Activated naive CD4-positive, alpha-beta T cell treated with anti-CD3 and anti-CD28 coated beads, Interleukin-2, amount 50 U/mL, for 24 hours (primary cell): ENCODE measurements at regions not wholly inside any gene's neighbourhood (a gene's known extent, or its start where the extent isn't known, plus 50 kb on each side); places are given as distances from the start of the nearest gene placed in this dataset.

Experiments
- H3K27ac Mint-ChIP-seq: one replicate; pipeline ENCODE4 v1.8.0; 2021; ENCODE audit warnings: mild to moderate bottlenecking, mixed read lengths
- H3K27me3 Mint-ChIP-seq: one replicate; pipeline ENCODE4 v1.8.0; 2021; ENCODE audit warnings: mixed read lengths
- H3K36me3 Mint-ChIP-seq: one replicate; pipeline ENCODE4 v1.8.0; 2021; ENCODE audit warnings: mixed read lengths
- H3K4me1 Mint-ChIP-seq: one replicate; pipeline ENCODE4 v1.8.0; 2021; ENCODE audit warnings: mixed read lengths
- H3K4me3 Mint-ChIP-seq: one replicate; pipeline ENCODE4 v1.8.0; 2021; ENCODE audit warnings: mild to moderate bottlenecking, mixed read lengths
- H3K9me3 Mint-ChIP-seq: one replicate; pipeline ENCODE4 v1.8.0; 2021; ENCODE audit warnings: mixed read lengths

DNA sequence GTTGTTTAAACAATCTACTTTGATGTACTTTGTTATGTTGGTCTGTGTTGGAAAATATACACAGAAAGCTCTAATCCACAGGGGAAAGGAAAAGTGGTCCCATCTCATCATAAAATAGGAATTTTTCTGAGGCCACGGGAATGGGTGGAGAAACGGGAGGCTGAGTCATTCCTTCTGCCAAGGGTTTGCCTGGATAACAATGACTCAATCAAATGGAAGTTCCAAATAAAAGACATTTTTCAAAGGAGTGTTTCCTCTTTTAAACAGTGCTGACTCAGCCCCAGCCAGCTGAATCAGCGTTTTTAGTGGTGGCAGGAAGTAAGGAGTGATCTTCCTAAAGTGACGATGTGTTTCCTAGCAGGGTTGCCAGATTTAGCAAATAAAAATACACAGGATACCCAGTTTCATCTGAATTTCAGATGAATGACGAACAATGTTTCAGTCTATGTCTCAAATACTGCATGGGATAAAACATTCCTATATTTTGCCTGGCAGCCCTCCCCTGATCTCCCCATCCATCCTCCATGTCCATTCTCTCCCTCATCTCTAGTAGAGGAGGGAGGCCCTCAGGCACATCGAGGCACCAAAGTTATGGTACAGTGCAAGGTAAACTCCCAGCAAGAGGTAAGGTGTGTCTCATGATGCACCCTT, 345.4 kb upstream of the GATB start:
- no peak overlapping the region for H3K4me3 Mint-ChIP-seq
- H3K9me3 Mint-ChIP-seq: no peaks in the 10 kb centered on the region
- H3K4me1 Mint-ChIP-seq: peaks cover 96% of the 10 kb centered on the region
- H3K27ac Mint-ChIP-seq: peak overlapping the region; percentile 64
- peaks cover 5% of the 10 kb centered on the region for H3K36me3 Mint-ChIP-seq
- H3K27me3 Mint-ChIP-seq: no peaks in the 10 kb centered on the region

DNA sequence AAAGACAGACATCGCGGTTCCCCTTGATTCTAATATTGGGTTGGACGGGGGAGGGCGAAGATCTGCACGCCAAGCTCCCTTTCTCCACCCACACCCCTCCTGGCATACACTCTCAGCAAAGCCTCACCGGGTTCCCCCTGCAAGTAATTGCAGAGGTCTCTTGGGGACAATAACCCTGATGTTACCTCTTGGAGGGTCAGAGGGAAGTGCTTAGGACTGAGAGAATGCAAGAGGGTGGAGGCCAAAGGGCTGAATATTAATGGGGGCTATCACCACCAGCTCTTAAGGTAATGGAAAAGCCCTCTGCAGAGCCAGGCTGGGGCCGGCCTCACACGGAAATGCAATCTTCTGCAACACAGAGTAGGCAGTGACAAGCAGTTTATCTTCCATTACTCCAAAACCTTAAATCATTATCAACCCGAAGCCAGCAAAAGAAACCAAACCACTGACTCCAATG, 344.1 kb upstream of the GATB start:
- H3K36me3 Mint-ChIP-seq: peaks cover 5% of the 10 kb centered on the region

DNA sequence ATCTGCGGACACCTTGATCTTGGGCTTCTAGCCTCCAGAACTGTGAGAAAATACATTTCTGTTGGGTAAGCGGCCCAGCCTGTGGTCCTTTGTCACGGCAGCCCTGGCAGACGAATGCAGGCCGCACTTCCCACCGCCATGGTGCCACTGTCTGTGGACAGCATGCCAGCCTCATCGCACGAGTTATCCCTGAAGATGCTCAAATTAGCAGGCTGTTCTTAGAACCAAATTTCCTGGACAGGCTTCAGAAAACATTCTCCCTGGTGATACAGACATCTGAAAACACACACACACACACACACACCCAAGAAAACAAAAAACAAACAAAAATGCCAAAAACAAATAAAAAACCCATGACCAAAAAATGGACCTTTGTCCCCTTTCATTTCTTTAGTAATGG, 343.5 kb upstream of the GATB start:
- Mint-ChIP-seq H3K36me3 (peaks cover 5% of the 10 kb centered on the region), H3K9me3 (no peaks in the 10 kb centered on the region), H3K27me3 (no peaks in the 10 kb centered on the region), H3K4me1 (peaks cover 100% of the 10 kb centered on the region), H3K27ac (peak overlapping the region; percentile 100), H3K4me3 (peak overlapping the region; percentile 51)

More for the DNA sequence above, 344.1 kb upstream of the GATB start:
- no peaks in the 10 kb centered on the region for H3K27me3 Mint-ChIP-seq
- H3K4me3 Mint-ChIP-seq: no peak overlapping the region
- H3K9me3 Mint-ChIP-seq: no peaks in the 10 kb centered on the region
- peak overlapping the region; percentile 97 for H3K27ac Mint-ChIP-seq
- H3K4me1 Mint-ChIP-seq: peaks cover 100% of the 10 kb centered on the region

DNA sequence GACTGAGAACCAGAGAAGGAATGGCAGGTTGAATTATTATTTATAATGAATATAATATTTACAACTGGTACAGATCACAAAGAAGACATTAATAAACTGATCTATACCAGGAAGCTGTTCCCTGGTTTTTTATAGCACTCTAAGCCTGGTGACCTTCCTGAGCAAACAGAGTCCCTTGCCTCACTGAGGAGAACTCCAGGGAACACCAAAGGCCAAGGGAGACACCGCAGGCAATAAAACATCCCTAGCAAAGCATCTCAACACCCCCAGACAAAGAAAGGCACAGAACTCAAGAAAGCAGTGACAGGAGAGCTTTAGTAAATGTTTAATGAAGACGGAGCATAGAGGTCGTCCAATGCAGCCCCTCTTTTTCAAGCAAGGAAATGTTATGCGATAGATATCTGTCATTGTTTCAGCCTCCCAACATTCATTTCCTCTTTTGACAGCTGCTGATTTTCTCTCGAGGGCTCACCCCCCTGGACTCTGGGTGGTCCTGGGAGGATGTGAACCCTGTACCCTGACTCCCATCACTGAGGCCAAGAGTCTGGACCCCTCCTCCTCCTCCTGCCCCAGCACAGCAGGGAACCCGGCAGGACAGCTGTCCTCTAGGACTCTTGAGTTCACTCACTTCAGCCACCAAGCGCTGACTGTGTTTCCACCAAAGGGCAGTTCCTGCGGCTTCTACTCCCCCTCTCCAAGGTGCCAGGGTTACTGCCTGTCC, 342.5 kb upstream of the GATB start:
- Mint-ChIP-seq H3K27me3 (no peaks in the 10 kb centered on the region), H3K36me3 (peaks cover 5% of the 10 kb centered on the region), H3K4me3 (peak overlapping the region; percentile 92), H3K9me3 (no peaks in the 10 kb centered on the region), H3K4me1 (peaks cover 99% of the 10 kb centered on the region), H3K27ac (peak overlapping the region; percentile 100)

DNA sequence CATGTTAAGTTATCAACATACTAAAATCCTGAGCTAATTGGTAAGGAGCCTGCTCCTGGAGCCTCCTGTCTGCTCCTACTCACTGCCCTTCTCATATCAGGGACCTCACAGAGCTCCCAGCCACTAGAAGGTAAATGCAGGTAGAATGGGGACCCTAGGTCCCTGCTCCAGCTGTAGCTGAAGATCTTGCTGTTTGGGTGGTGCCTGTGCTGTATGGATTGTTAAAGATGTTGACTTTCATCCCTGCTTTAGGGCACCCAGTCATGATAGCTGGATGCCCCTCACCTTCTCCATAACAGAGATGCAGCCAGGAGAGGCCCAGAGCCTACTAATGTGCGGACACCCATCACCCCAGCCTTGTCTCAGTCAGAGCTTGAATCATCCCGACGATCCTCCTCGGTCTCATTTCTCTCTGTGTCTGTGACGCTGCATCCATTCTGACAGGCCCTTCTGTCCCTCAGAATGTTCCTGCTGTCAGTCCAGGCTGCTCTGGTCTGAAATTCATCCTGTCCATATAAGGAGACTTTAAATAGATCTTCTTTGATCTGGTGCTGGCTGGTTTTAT, 341.7 kb upstream of the GATB start:
- Mint-ChIP-seq H3K4me3 (peak overlapping the region; percentile 92), H3K27me3 (no peaks in the 10 kb centered on the region), H3K27ac (peak overlapping the region; percentile 100), H3K4me1 (peaks cover 96% of the 10 kb centered on the region), H3K36me3 (peaks cover 5% of the 10 kb centered on the region), H3K9me3 (no peaks in the 10 kb centered on the region)

DNA sequence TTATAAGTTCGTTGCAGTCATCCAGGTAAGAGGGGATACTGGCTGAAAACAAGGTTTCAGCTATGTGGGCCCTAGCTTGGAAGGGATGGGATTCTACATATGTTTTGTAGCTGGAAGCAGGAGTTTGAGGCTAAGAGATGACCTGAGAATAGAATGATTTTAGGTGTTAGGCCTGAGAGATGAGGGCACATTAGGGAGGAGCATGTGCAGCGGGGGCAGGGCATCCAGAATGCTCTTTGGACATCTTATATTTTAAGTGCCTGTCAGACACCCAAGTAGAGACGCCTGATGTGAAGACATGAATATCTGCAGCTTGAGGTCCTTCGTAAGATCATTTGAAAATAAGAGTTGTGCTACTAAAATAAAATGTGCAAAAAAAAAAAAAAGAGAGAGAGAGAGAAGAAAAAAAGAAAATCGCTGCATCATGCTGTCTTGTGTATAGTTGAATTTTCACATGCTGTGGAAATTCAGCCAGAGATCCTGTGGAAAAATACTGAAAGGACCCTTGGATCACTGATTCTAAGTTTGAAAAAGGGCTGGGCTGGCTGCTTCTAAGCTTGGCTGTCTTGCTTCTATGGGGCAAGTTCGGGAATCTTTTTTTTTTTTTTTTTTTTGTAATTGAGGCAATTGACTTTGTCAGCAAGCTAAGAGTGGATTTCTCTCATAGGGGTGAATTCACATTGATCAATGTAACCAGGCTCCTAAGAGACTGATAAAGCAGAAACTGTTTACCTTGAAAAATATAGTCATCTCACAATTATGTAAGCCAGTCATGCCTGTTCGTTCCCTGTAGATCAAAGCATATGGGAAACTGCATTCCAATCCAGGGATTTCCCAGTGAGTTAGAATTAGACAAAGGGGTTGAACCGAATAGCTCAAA, 341.0 kb upstream of the GATB start:
- Mint-ChIP-seq H3K4me3 (peak overlapping the region; percentile 92), H3K27me3 (no peaks in the 10 kb centered on the region), H3K36me3 (peaks cover 5% of the 10 kb centered on the region), H3K4me1 (peaks cover 96% of the 10 kb centered on the region), H3K27ac (peak overlapping the region; percentile 100), H3K9me3 (no peaks in the 10 kb centered on the region)

DNA sequence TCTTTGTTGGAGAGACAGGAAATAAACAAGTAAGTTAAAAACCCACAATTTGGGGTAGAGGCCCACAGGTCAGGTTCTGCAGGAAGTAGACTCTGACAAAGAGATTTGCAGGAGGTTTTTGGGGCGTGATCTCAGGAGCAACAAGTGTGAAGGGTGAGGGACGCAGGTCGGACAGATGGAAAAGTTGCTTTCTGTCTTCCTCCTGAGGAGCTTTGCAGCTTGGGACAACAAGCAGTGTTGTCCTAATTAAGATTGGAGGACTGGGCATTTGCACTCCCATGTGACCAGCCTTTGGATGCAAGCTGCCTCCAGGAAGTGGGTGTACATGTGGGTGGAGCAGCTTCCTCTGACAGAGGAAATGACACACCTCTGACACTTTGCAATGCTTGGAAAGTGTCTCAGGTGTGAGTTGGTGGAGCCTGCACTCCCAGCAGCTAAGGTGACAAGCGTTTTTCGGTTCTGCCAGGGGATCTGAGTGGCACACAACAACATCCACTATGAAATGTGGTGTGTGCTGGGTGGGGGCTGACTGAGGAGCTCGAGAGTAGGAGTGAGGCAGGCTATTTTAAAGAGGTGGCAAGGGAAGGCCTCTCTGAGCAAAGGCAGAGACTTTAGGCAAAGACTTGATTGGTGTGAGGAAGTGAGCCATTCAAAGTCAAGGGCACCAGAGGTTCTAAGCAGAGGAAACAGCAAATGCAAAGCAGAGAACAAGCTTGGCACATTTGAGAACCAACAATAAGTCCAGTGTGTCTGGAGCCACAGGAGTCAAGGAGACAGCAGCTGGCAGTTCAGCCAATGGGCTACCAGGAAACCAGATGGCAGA, 339.8 kb upstream of the GATB start:
- peaks cover 96% of the 10 kb centered on the region for H3K4me1 Mint-ChIP-seq
- peaks cover 5% of the 10 kb centered on the region for H3K36me3 Mint-ChIP-seq
- H3K27me3 Mint-ChIP-seq: no peaks in the 10 kb centered on the region
- no peaks in the 10 kb centered on the region for H3K9me3 Mint-ChIP-seq
- H3K4me3 Mint-ChIP-seq: peak overlapping the region; percentile 92
- peak overlapping the region; percentile 100 for H3K27ac Mint-ChIP-seq

DNA sequence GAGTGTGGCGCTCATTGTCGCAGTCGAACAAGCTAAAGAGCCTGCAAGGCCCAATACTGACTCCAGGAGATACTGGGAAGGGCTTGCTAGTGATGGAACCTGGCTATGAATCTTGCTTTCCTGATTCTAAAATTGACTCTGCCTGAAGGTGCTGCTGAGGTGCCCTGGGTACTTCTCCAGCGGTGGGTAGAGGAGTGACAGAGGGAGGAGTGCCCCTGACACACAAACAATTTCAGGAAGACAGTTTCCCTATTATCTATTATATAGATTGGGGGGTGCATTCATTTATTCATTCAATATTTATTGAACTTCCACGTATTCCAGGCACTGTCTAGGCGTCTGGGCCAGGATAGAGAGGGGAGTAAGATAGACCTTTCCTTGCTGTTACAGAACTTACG, 339.2 kb upstream of the GATB start:
- H3K4me1 Mint-ChIP-seq: peaks cover 96% of the 10 kb centered on the region
- H3K9me3 Mint-ChIP-seq: no peaks in the 10 kb centered on the region
- peak overlapping the region; percentile 92 for H3K4me3 Mint-ChIP-seq
- peak overlapping the region; percentile 100 for H3K27ac Mint-ChIP-seq
- no peaks in the 10 kb centered on the region for H3K27me3 Mint-ChIP-seq
- peaks cover 3% of the 10 kb centered on the region for H3K36me3 Mint-ChIP-seq

DNA sequence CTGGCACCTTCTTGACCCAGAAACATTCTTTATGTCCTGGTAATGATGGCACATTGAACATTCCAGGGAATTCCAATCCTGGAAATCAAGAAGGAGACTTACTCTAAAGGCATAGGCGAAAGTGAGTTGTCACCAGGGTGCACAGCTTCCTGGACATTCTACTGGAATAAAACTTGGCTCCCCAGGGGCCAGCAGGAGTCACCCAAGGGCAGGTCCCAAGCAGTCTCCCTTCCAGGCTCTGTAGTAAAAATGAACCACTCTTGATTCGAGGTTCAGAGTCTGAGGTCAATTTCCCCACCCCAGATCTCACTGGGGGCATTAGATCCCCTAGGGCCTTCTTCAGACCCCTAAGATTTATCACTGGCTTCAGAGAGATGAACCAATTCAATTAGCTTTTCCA, 338.7 kb upstream of the GATB start:
- no peaks in the 10 kb centered on the region for H3K27me3 Mint-ChIP-seq
- peak overlapping the region; percentile 39 for H3K27ac Mint-ChIP-seq
- peaks cover 96% of the 10 kb centered on the region for H3K4me1 Mint-ChIP-seq
- no peak overlapping the region for H3K4me3 Mint-ChIP-seq
- peaks cover 1% of the 10 kb centered on the region for H3K36me3 Mint-ChIP-seq
- H3K9me3 Mint-ChIP-seq: no peaks in the 10 kb centered on the region

DNA sequence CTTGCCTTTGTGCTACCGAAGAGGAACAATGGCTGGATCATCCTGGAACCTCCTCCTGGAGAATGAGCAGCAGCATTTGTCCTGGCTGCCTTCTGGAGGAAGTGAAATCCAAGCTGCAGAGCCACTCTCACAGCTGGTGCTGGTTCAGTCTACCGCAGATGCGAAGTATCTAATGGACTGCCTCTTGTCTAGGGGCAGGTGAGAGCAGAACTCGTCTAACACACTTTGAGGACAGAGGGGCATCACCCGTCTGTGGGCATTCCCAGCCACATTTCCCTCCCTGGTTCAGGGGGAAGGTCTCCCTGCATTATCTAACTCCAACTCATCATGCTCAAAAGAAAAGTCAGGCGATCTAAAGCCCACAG, 338.2 kb upstream of the GATB start:
- Mint-ChIP-seq H3K4me3 (no peak overlapping the region), H3K36me3 (no peaks in the 10 kb centered on the region), H3K27ac (peak overlapping the region; percentile 39), H3K4me1 (peaks cover 96% of the 10 kb centered on the region), H3K9me3 (no peaks in the 10 kb centered on the region), H3K27me3 (no peaks in the 10 kb centered on the region)

DNA sequence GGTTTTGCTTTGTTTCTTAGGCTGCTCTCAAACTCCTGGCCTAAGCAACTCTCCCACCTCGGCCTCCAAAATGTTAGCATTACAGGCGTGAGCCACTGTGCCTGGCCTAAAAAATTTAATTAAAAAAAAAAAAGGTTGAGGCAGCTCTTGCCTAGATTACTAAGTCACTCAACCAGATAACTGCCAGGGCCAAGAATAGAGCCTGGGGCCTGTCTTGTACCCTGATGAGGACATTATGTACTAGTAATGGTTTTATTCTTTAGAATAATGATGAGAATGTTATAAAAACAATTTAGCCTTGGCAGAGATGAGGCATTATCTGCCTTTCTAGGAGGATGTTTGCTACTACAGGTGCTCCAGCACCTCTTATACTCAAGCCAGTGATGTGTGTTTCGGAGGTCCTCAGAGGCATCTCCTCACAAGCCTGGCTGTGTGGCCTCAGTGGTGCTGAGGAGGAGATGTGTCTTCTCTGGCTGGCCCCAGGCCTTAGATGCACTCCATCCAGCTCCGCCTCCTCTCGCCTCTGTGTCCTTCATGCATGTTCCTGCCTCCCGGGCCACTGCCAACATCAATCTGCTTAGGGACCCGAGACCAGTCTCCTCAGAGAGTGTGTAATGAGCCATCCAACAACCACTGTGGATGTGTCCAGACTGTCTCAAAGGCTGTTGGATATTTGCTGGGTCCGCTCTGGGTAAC, 337.7 kb upstream of the GATB start:
- Mint-ChIP-seq H3K4me1 (peaks cover 96% of the 10 kb centered on the region), H3K27ac (peak overlapping the region; percentile 39), H3K36me3 (peaks cover 3% of the 10 kb centered on the region), H3K4me3 (no peak overlapping the region), H3K9me3 (no peaks in the 10 kb centered on the region), H3K27me3 (no peaks in the 10 kb centered on the region)

DNA sequence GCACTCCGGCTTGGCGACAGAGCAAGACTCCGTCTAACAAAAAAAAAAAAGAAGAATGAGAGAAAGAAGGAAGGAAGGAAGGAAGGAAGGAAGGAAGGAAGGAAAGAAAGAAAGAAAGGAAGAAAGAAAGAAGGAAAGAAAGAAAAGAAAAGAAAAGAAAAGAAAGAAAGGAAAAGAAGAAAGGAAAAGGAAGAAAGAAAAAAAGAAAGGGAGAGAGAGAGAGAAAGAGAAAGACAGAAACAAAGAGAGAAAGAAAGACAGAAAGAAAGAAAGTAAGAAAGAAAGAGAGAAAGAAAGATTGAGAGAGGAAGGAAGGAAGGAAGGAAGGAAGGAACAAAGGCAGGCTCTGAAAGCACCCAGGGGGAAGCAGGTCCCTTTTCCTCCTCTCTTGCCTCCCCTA, 336.6 kb upstream of the GATB start:
- Mint-ChIP-seq H3K4me1 (peaks cover 88% of the 10 kb centered on the region), H3K9me3 (no peaks in the 10 kb centered on the region), H3K4me3 (peak overlapping the region; percentile 31), H3K36me3 (peaks cover 3% of the 10 kb centered on the region), H3K27ac (peak overlapping the region; percentile 78), H3K27me3 (no peaks in the 10 kb centered on the region)

DNA sequence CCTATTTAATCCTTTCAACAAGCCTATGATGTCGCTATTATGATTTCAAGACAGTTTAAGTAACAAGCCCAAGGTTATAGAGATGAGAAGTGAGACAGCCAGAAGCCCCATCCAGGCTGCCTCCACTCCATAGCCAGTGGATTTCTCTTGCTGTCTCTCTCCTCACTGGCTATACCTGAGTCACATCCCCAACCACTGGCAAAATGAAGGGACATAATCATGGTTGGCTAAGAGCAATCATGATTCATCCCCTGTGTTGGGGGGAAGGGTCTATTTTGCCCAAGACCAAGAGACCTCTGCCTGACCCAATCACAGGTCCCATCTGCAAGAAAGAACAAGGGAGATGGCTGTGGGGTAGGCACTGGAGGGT, 334.9 kb upstream of the GATB start:
- peak overlapping the region; percentile 1 for H3K4me3 Mint-ChIP-seq
- peaks cover 81% of the 10 kb centered on the region for H3K4me1 Mint-ChIP-seq
- H3K9me3 Mint-ChIP-seq: no peaks in the 10 kb centered on the region
- peak overlapping the region; percentile 48 for H3K27ac Mint-ChIP-seq
- peaks cover 3% of the 10 kb centered on the region for H3K36me3 Mint-ChIP-seq
- no peaks in the 10 kb centered on the region for H3K27me3 Mint-ChIP-seq

DNA sequence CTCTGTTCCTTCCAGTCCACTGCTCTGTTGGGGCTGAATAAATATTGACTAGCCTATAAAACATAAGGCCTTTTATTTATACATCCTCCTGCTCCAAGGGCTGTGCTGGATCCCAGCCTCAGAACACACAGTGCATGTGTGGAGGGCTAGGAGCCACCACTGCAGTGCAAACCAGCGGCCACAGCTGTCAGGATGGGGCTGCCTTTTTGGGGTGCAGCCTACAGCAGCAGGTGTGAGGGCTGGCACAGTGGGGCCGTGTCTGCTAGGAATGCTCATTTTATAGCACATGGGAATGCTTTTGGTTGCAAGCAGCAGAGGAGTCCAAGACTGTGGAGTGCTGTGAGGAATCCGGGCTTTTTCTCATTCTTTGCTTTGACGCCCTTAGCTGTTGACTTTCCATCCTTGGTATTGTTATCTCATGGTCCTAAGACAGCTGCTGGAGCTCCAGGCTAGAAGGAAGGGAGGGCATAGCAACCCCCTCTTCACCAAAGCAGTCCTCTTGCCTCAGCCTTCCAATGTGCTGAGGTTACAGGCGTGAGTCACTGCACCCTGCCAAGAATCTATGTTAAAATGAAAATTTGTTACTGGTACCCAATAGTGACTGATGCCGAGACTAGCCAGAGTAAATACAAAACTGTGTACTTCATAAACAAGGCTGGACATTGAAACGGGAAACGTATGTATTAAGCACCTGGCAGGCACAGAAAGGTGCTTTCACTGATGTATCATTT, 334.3 kb upstream of the GATB start:
- Mint-ChIP-seq H3K4me3 (peak overlapping the region; percentile 1), H3K36me3 (peaks cover 3% of the 10 kb centered on the region), H3K9me3 (no peaks in the 10 kb centered on the region), H3K27ac (peak overlapping the region; percentile 48), H3K27me3 (no peaks in the 10 kb centered on the region), H3K4me1 (peaks cover 80% of the 10 kb centered on the region)
